GM23338 (cell line): ENCODE measurements at regions not wholly inside any gene's neighbourhood (a gene's known extent, or its start where the extent isn't known, plus 50 kb on each side); places are given as distances from the start of the nearest gene placed in this dataset.

Source experiments
- CREB1 ChIP-seq: fragments of 250-450 bp; sonication (Bioruptor Pico); IDR thresholded peaks from 2 replicates; pipeline ENCODE4 v1.5.0; 2020; ENCODE audit warnings: low read depth, mild to moderate bottlenecking, moderate library complexity
- ZNF114 ChIP-seq: fragments of 250-450 bp; sonication (Bioruptor Pico); IDR thresholded peaks from 2 replicates; pipeline ENCODE4 v1.5.0; 2020; ENCODE audit warnings: mild to moderate bottlenecking, moderate library complexity
- TF ChIP-seq, protein P1 (sequence below): IDR thresholded peaks from 2 replicates; pipeline ENCODE4 v1.6.1; 2016; ENCODE audit warnings: antibody characterized with exemption
- TF ChIP-seq, protein P2 (sequence below): fragments of 250-450 bp; sonication (Bioruptor Pico); IDR thresholded peaks from 2 replicates; pipeline ENCODE4 v1.5.0; 2020; ENCODE audit warnings: mild to moderate bottlenecking, moderate library complexity

DNA sequence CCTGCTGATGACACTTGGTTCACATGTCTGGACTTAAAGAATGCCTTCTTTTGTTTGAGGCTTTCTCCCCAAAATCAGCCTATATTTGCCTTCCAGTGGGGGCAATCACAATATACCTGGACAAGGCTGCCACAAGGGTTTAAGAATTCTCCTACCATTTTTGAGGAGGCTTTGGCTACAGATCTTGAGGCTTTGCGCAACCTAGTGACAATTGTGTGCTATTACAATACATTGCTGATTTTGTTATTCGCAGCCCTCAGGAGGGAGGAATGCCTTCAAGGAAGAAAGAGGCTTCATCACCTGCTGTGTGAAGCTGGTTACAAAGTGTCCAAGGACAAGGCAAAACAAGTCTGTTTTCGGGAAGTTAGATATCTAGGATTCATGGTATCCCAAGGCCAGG, 50.8 kb upstream of the OR4C15 start (continued):
- TF ChIP-seq, protein P1, sequence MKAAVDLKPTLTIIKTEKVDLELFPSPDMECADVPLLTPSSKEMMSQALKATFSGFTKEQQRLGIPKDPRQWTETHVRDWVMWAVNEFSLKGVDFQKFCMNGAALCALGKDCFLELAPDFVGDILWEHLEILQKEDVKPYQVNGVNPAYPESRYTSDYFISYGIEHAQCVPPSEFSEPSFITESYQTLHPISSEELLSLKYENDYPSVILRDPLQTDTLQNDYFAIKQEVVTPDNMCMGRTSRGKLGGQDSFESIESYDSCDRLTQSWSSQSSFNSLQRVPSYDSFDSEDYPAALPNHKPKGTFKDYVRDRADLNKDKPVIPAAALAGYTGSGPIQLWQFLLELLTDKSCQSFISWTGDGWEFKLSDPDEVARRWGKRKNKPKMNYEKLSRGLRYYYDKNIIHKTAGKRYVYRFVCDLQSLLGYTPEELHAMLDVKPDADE = no peak
- TF ChIP-seq, protein P2, sequence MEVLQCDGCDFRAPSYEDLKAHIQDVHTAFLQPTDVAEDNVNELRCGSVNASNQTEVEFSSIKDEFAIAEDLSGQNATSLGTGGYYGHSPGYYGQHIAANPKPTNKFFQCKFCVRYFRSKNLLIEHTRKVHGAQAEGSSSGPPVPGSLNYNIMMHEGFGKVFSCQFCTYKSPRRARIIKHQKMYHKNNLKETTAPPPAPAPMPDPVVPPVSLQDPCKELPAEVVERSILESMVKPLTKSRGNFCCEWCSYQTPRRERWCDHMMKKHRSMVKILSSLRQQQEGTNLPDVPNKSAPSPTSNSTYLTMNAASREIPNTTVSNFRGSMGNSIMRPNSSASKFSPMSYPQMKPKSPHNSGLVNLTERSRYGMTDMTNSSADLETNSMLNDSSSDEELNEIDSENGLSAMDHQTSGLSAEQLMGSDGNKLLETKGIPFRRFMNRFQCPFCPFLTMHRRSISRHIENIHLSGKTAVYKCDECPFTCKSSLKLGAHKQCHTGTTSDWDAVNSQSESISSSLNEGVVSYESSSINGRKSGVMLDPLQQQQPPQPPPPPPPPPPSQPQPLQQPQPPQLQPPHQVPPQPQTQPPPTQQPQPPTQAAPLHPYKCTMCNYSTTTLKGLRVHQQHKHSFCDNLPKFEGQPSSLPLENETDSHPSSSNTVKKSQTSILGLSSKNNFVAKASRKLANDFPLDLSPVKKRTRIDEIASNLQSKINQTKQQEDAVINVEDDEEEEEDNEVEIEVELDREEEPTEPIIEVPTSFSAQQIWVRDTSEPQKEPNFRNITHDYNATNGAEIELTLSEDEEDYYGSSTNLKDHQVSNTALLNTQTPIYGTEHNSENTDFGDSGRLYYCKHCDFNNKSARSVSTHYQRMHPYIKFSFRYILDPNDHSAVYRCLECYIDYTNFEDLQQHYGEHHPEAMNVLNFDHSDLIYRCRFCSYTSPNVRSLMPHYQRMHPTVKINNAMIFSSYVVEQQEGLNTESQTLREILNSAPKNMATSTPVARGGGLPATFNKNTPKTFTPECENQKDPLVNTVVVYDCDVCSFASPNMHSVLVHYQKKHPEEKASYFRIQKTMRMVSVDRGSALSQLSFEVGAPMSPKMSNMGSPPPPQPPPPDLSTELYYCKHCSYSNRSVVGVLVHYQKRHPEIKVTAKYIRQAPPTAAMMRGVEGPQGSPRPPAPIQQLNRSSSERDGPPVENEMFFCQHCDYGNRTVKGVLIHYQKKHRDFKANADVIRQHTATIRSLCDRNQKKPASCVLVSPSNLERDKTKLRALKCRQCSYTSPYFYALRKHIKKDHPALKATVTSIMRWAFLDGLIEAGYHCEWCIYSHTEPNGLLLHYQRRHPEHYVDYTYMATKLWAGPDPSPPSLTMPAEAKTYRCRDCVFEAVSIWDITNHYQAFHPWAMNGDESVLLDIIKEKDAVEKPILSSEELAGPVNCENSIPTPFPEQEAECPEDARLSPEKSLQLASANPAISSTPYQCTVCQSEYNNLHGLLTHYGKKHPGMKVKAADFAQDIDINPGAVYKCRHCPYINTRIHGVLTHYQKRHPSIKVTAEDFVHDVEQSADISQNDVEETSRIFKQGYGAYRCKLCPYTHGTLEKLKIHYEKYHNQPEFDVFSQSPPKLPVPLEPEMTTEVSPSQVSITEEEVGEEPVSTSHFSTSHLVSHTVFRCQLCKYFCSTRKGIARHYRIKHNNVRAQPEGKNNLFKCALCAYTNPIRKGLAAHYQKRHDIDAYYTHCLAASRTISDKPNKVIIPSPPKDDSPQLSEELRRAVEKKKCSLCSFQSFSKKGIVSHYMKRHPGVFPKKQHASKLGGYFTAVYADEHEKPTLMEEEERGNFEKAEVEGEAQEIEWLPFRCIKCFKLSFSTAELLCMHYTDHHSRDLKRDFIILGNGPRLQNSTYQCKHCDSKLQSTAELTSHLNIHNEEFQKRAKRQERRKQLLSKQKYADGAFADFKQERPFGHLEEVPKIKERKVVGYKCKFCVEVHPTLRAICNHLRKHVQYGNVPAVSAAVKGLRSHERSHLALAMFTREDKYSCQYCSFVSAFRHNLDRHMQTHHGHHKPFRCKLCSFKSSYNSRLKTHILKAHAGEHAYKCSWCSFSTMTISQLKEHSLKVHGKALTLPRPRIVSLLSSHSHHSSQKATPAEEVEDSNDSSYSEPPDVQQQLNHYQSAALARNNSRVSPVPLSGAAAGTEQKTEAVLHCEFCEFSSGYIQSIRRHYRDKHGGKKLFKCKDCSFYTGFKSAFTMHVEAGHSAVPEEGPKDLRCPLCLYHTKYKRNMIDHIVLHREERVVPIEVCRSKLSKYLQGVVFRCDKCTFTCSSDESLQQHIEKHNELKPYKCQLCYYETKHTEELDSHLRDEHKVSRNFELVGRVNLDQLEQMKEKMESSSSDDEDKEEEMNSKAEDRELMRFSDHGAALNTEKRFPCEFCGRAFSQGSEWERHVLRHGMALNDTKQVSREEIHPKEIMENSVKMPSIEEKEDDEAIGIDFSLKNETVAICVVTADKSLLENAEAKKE (CRISPR knock-in tag) = no peak
- no peak for TF ChIP-seq ZNF114 (CRISPR knock-in tag)
- TF ChIP-seq CREB1 = no peak
